NCI-H2107 (cell line): ENCODE measurements at regions not wholly inside any gene's neighbourhood (a gene's known extent, or its start where the extent isn't known, plus 50 kb on each side); places are given as distances from the start of the nearest gene placed in this dataset.
"Not testable (repeated sequence)": the region's sequence is repeated elsewhere in the genome, so short reads cannot be mapped to it uniquely, and the experiment has no call there.

Experiments used
- DNase-seq: peaks from one replicate; lab custom pipeline; 2025; lab: John Stamatoyannopoulos, UW

DNA sequence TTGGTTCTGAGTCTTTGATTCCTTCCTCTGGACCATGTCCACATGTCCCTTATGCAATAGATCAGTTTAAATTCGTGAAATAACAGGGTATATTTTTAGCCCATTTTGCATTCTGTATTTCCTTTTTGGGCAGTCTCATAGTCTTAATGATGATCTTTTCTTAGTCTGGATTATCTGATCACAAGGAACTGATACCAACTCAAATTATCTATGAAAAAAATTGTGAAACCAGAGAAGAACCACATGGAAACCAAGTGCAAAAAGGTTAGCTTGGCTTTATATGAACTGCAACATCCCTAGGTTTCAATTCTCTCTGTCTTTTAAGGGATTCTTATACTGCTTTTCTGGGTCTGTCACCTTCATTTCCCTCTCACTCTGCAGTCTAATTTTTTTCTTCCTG, 608.6 kb upstream of the AADAT start:
- no peak for DNase-seq

GRCh38 chr4:170697845-170698244, 608.1 kb upstream of the AADAT start:
- DNase-seq, result no peak

GRCh38 chr4:170697045-170697444, 607.3 kb upstream of the AADAT start:
- no peak for DNase-seq

- DNase-seq, result no peak
Observed at GRCh38 chr4:170691168-170691567, 601.4 kb upstream of the AADAT start.

DNA sequence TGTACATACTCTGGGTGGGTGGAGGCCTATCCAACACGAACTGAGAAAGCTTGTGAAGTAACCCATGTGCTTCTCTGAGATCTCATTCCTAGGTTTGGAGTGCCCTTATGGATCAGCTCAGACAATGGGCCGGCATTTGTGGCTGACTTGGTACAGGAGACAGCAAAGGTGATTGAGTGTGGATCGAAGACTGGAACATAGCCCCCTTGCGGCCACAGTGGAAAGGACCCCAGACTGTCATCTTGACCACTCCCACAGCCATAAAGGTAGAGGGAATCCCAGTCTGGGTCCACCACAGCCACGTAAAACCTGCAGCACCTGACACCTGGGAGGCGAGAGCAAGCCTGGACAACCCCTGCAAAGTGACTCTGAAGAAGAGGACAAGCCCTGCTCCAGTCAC, 598.0 kb upstream of the AADAT start:
- no peak for DNase-seq

DNA sequence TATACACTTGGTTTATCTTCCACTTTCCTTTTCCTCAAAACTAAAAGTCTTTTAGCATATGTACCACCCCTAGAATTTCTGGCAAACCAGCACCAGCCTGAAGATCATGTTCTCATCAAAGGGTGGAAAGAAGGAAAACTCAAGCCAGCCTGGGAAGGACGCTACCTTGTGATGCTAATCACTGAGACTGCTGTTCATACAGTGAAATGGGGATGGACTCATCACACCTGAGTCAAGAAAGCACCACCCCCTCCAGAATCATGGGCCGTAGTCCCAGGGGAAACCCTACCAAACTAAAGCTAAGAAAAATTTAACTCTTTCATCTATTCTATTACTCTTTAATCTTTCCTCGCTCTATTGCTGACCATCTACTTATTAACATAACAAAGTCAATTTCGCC, 595.9 kb upstream of the AADAT start:
- DNase-seq, result not testable (repeated sequence)

DNA sequence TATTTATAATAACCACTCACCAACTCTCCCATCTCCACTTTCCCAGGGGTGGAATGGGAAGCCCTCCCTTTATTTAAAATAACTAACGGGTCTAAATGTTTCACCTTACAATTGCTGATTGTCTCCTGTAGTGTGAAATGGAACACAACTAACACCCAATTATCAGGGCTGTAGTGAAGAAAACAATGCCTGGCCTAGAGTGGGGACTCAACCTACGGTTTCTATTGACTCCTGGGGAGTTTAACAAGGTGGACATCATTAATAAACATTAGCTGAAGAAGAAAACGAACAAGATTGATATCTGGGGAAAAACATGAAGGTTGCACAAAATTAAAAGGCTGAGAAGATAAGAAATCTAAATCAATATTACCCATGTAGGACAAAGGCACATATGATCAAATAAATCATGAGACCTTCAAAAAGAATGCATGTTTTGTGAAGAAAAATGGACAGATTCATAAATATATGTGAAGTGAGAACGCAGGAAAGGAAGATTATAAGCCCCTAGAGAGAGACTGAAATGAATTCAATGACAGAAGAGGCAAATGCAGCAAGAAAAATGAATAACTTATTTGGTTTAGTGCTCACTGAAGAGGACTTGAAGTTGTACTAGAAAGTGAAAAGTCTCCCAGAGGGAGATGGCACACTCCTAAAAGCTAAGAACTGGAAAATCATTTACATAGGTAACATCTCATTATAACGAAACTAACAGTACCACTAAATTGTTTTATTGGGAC, 593.0 kb upstream of the AADAT start:
- DNase-seq, result no peak

GRCh38 chr4:170682087-170682486, 592.3 kb upstream of the AADAT start:
- DNase-seq, result not testable (repeated sequence)

DNA sequence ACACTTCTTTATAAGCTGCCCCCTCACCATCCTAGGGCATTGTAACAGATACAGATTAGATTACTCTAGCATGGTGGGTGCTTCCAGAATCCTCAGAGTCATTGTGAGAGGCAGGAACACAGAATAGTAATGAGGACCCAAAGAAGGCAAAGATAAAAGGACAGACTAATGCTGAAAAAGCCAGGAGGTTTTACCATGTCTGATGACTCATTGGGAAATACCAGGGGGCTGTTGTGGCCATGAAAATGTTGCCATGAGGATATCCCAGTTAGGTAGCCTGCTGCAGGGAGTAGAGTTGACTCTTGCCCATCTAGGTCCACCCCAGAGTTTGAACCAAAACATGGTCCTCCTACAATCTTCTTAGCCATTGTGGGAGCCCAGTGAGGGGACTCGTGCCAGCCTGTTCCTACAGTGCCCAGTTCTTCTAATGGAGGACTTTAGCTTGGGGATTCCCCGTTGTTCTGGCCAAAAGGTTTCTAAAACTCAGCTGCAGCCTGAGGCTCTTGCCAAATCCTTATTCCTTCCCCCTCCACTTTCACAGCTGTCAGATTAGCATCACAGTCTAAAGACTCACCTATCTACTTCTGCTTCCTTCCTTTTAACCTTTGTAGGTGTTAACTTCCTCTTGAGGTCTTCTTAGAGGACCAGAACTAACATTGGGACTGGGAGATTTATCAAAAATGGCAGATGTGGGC, 586.0 kb upstream of the AADAT start:
- DNase-seq, result no peak

GRCh38 chr4:170674176-170674575, 584.4 kb upstream of the AADAT start:
- DNase-seq, result no peak

GRCh38 chr4:170672381-170672965, 582.7 kb upstream of the AADAT start:
- DNase-seq, result no peak

DNA sequence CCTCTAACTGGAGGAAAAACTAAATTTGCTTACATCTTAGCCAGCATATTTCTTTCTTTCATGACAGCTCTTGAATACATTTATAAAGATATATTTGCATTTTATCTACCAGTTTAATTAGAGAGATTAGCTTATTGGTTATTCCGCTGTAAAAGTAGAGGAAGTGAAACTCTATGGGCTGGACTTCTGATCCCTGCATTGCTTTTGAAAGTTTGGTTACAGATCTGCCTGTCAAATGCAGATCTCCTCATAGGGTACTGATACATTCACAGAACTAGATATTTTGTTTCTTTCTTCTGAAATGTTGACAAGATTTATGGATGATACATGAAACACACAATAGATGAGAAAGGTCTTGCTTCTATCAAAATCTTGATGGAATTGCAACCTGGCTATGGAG, 581.4 kb upstream of the AADAT start:
- no peak for DNase-seq

- no peak for DNase-seq
Observed at GRCh38 chr4:170667814-170668213, 578.1 kb upstream of the AADAT start.

DNA sequence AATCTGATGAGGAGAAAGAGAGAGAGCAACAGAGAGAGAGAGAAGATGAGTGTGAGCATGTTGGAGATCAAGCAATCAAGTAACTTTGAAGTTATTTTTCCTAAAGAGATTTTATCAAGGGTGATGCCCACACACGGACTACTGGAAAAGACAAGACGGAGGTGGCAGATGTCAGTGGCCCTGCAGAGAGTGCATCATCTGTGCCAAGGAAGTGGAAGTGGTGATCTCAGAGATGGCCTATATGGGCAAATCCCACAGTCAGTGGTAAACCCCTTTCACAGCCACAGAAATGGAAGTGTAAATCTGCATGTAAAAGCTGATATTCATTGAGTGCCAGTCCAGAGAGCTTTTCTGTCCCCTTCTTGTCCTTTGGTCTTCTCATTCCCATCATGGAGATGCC, 577.2 kb upstream of the AADAT start:
- no peak for DNase-seq

DNA sequence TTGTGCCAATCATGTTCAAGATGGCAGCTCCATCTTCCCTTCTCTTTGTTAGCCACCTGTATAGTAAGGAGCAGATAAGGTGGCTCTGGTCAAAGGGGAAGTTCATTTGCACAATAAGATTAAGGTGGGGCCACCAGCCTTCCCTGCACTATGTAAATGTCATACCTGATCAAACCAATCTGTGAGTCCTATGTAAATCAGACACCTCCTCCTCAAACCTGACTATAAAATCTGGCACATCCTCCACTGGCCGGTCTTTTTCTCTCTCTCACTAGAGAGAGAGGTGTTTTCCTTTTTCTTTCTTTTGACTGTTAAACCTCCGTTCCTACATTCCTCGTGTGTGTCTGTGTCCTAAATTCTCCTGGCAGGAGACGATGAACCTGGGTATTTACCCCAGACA, 572.5 kb upstream of the AADAT start:
- no peak for DNase-seq

DNA sequence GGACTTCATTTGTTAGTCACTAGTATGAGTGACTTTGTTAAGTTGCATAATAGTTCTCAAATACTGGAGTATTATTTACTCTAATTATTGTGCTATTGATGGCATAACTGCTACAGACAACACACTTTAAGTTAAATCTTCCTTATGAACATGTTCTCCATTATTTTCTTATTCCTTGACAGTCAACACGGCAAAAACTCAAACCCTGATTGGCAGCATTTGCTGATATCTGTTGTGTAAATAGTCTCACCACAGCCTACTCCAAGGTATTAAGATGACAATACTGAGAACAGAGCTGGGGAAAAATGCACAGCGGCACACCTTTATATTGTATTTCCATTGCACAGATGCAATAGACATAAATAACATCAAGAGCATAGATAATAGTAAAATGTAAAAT, 568.0 kb upstream of the AADAT start:
- DNase-seq, result no peak

DNA sequence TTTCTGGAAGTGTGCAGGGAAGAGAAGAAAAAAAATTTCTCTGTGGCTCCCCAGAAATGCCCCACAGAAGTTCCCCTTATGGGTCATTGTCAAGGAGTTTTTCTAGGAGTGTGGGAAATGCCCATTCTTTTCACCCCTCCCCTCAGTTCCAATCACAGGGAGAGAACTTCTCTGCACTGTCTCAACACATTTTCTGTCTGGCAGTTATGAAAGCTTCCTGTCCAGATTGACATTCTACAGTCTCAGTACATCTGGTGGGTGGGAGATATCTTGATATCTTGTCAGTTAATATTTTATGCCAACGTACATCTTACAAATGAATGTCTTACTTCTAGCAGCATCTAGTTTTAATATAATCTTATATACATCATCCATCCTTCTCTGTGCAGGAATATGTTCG, 566.8 kb upstream of the AADAT start:
- DNase-seq, result no peak

DNA sequence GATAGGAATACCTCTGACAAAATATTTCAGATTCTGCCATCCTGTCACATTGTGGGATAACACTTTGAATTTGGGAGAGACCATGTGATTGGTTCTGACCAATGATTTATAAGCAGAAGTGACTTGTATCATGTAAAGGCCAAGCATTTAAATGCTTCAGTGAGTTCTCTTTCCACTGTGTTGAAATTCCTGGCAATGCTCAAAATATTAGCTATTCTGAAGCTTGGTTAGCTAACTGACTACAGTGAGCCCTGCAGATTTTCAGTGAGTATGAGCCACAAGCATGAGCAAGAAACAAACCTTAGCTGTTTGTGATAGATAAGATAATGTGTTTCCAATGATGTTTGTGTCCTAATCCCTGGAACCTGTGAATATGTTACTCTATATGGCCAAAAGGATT, 562.8 kb upstream of the AADAT start:
- no peak for DNase-seq

DNA sequence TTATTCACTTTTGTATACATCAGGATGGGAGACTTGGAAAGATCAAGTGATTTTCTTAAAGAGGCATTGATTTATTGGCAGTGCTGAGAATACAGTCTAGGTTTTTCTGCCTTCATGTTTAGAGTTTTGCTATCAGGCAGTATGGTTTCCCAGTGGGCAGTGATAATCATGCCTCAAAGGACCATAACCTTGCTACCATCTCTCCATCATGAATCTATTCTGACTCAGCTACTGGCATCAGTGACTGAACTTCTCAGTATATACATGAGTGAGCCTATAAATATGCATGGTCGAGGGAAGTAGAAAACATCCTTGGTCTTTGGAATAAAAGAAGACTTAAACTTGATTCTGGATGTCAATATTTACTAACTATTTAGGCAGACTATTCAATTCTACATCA, 562.0 kb upstream of the AADAT start:
- DNase-seq, result no peak

- DNase-seq, result no peak
Observed at GRCh38 chr4:170627418-170627817, 537.7 kb upstream of the AADAT start.

- DNase-seq, result no peak
Observed at GRCh38 chr4:170623899-170624298, 534.1 kb upstream of the AADAT start.

- DNase-seq, result no peak
Observed at GRCh38 chr4:170610434-170610833, 520.7 kb upstream of the AADAT start.

GRCh38 chr4:170599894-170600293, 510.1 kb upstream of the AADAT start:
- DNase-seq, result no peak

DNA sequence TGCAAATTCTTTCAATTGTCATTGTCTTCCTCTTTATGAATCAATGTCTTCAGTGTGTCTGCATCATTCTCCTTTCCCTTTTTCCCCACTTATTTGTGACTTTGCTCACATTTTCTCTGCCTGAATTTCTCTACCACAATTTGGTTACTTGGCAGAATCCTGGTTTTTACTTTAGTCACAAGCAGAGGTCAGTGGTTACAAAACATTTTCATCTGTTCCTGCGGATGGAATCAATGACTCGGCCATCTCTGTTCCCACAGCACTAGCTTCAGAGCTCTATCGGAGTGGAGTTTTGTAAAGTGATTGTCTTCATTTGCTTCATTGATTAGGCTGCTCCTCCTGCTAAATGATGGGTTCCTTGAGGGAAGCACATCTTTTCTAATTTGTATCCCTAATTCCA, 501.3 kb upstream of the AADAT start:
- DNase-seq, result no peak
